ENCODE measurements at regions not wholly inside any gene's neighbourhood (a gene's known extent, or its start where the extent isn't known, plus 50 kb on each side); places are given as distances from the start of the nearest gene placed in this dataset.

GRCh38 chr6:164861967-164862366 is 447.4 kb downstream of the C6orf118 start:
- no peak overlapping the region for H3K9ac ChIP-seq (ENCODE audit: insufficient read depth, low read depth, low read length)
- H3K36me3 ChIP-seq (replicated peaks in 1 of 2; ENCODE audit: control insufficient read depth in 1 of 2, insufficient read depth in 2 of 2, low read length in 2 of 2): no peaks in the 10 kb centered on the region
- no peaks in the 10 kb centered on the region for H4K20me1 ChIP-seq (ENCODE audit: insufficient read depth, low read length)
- no peaks in the 10 kb centered on the region for H3K79me2 ChIP-seq (ENCODE audit: insufficient read depth, low read length)
- ATAC-seq (no peak), DNase-seq (ENCODE audit: low spot score) (no peak), FAIRE-seq (no peak)
- no peak overlapping the region for H3K4me3 ChIP-seq (replicated peaks in 1 of 3; ENCODE audit: insufficient read depth in 1 of 3, low read depth in 2 of 3, low read length in 3 of 3)
- BruUV-seq (replicated peaks): no TSS peak
- ChIA-PET POLR2A (no interaction called here), CTCF (ENCODE audit: low intra/inter-chr PET ratio, low total read pairs) (no interaction called here)
- in situ Hi-C loops (cut with HindIII; ENCODE audit: extremely low pct_ligation_motif_present, low pct_unique_long_range_greater_than_20kb) (no loop called here), intact Hi-C loops (cut with micrococcal nuclease; ENCODE audit: unreplicated experiment) (no loop called here)
- no peak overlapping the region for H2AFZ ChIP-seq (ENCODE audit: low read length)
- 15% methylated on average over 4 of the region's 4 CpGs for WGBS (ENCODE audit: low lambda C conversion rate)
- no peaks in the 10 kb centered on the region for H3K27me3 ChIP-seq (ENCODE audit: control insufficient read depth in 1 of 2, insufficient read depth in 2 of 2, low read length in 2 of 2)
- H3K27ac ChIP-seq (ENCODE audit: extremely low read length, insufficient read depth, low read length): no peak overlapping the region
- H3K9me3 ChIP-seq (ENCODE audit: low read length): peaks cover 86% of the 10 kb centered on the region
- H3K4me2 ChIP-seq (ENCODE audit: low read depth, low read length): no peak overlapping the region
- TF ChIP-seq ZNF276 (CRISPR knock-in tag; IDR thresholded peaks at IDR 0.05; ENCODE audit: low read depth) (no peak), REST (IDR thresholded peaks at IDR 0.05; ENCODE audit: borderline replicate concordance in 1 of 2, low read depth in 1 of 2, low read length in 2 of 2) (no peak), CC2D1A (CRISPR knock-in tag; IDR thresholded peaks at IDR 0.05) (no peak), ZNF354B (CRISPR knock-in tag; IDR thresholded peaks at IDR 0.05) (no peak), EED (CRISPR knock-in tag; IDR thresholded peaks at IDR 0.05) (no peak), FOXP1 (IDR thresholded peaks at IDR 0.05) (no peak), FOXP1 (CRISPR knock-in tag; IDR thresholded peaks at IDR 0.05) (no peak), ZSCAN25 (CRISPR knock-in tag; IDR thresholded peaks at IDR 0.05) (no peak), SRF (IDR thresholded peaks at IDR 0.05; ENCODE audit: low read depth, low read length) (no peak), ZNF382 (CRISPR knock-in tag; IDR thresholded peaks at IDR 0.05; ENCODE audit: borderline replicate concordance) (no peak), MYC (CRISPR knock-in tag; IDR thresholded peaks at IDR 0.05; ENCODE audit: borderline replicate concordance) (no peak), MAZ (IDR thresholded peaks at IDR 0.05; ENCODE audit: borderline replicate concordance, low read depth, low read length) (no peak), MAZ (CRISPR knock-in tag; IDR thresholded peaks at IDR 0.05; ENCODE audit: low read depth) (no peak), ZNF850 (CRISPR knock-in tag; conservative IDR thresholded peaks at IDR 0.05) (no peak), ZNF619 (CRISPR knock-in tag; IDR thresholded peaks at IDR 0.05) (no peak), ARID3A (IDR thresholded peaks at IDR 0.05; ENCODE audit: low read depth, low read length) (no peak), ADNP (CRISPR knock-in tag; IDR thresholded peaks at IDR 0.05) (no peak), ARID2 (CRISPR knock-in tag; IDR thresholded peaks at IDR 0.05; ENCODE audit: borderline replicate concordance) (no peak), MXD3 (CRISPR knock-in tag; IDR thresholded peaks at IDR 0.05) (no peak), MXI1 (IDR thresholded peaks at IDR 0.05; ENCODE audit: borderline replicate concordance, low read depth, low read length) (no peak)
- no peaks in the 10 kb centered on the region for H3K4me1 ChIP-seq (ENCODE audit: insufficient read depth, low read length)

All from HepG2 (cell line).